B cell (primary cell): ENCODE measurements at regions not wholly inside any gene's neighbourhood (a gene's known extent, or its start where the extent isn't known, plus 50 kb on each side); places are given as distances from the start of the nearest gene placed in this dataset.

Experiments used
- ATAC-seq: fragments of 200-7000 bp; cut with Tn5 transposase; one replicate; pipeline ENCODE4 v1.10.0; 2021; ENCODE audit warnings: low read depth, mild to moderate bottlenecking, moderate number of reproducible peaks, moderate library complexity
- CTCF ChIA-PET: fragments of 350-600 bp; sonication (Branson Sonifier 250); formaldehyde crosslinking; loops from one replicate; lab custom pipeline; 2021; ENCODE audit warnings: antibody characterized with exemption, inconsistent platforms; lab: Charles Lee
- POLR2A ChIA-PET: fragments of 350-600 bp; sonication (Branson Sonifier 250); formaldehyde crosslinking; loops from one replicate; lab custom pipeline; 2021; ENCODE audit warnings: antibody characterized with exemption; lab: Charles Lee
- DNase-seq: peaks from one replicate; pipeline ENCODE4 v3.0.0; 2013
- H2AFZ ChIP-seq: 2 replicates; pipeline ENCODE4 v1.6.1; 2012; ENCODE audit warnings: mild to moderate bottlenecking, low read depth, low read length; ENCODE audit not compliant: insufficient read depth, poor library complexity, severe bottlenecking
- H3K27ac ChIP-seq, 2 donors: 1 replicate in 1 of 2; 2 replicates in 1 of 2; pipeline ENCODE4 v1.5.1; 2012 to 2013; ENCODE audit warnings: low read length in 2 of 2, mild to moderate bottlenecking in 2 of 2, moderate library complexity in 1 of 2
- H3K27me3 ChIP-seq, 4 experiments: fragments of 200-600 bp in 1 of 4; sonication (generic) in 1 of 4; replicated peaks in 1 of 4; 1 replicate in 2 of 4; 2 replicates in 2 of 4; pipeline versions ENCODE4 v1.6.1 to v1.7.0; 2013 to 2016; ENCODE audit warnings: low read length in 3 of 4, mild to moderate bottlenecking in 2 of 4, mixed read lengths in 1 of 4, moderate library complexity in 1 of 4; ENCODE audit not compliant: insufficient read depth in 4 of 4, control insufficient read depth in 3 of 4; ENCODE audit errors: control extremely low read depth in 1 of 4
- H3K36me3 ChIP-seq, 2 experiments: replicated peaks in 1 of 2; 1 replicate in 1 of 2; 2 replicates in 1 of 2; pipeline versions ENCODE4 v1.6.1 to v1.7.1; 2013; ENCODE audit warnings: low read length in 1 of 2; ENCODE audit not compliant: insufficient read depth in 2 of 2, control insufficient read depth in 1 of 2; ENCODE audit errors: control extremely low read depth in 1 of 2, extremely low read depth in 1 of 2
- H3K4me1 ChIP-seq, 2 donors: fragments of 200-600 bp in 1 of 2; sonication (generic) in 1 of 2; 1 replicate in 1 of 2; 2 replicates in 1 of 2; pipeline versions ENCODE4 v1.5.1 to v1.6.1; 2013 to 2017; ENCODE audit warnings: low read length in 2 of 2; ENCODE audit not compliant: control insufficient read depth in 2 of 2, insufficient read depth in 2 of 2
- H3K4me2 ChIP-seq: replicated peaks from 2 replicates; pipeline ENCODE3; 2012; ENCODE audit warnings: mild to moderate bottlenecking, low read depth, low read length; ENCODE audit not compliant: poor library complexity, severe bottlenecking
- H3K4me3 ChIP-seq, 5 experiments: fragments of 200-600 bp in 1 of 5; sonication (generic) in 1 of 5; 1 replicate in 3 of 5; 2 replicates in 2 of 5; pipeline versions ENCODE4 v1.5.1 to v1.7.0; 2011 to 2016; ENCODE audit warnings: low read length in 4 of 5, mild to moderate bottlenecking in 4 of 5, low read depth in 2 of 5, control low read depth in 1 of 5, moderate library complexity in 1 of 5; ENCODE audit not compliant: insufficient read depth in 1 of 5; ENCODE audit errors: control extremely low read depth in 1 of 5, extremely low read depth in 1 of 5
- H3K79me2 ChIP-seq: fragments of 200-600 bp; sonication (generic); one replicate; pipeline ENCODE4 v1.6.0; 2016; ENCODE audit warnings: low read length; ENCODE audit not compliant: control insufficient read depth, insufficient read depth
- H3K9ac ChIP-seq: fragments of 200-600 bp; sonication (generic); 2 replicates; pipeline ENCODE4 v1.6.1; 2017; ENCODE audit warnings: mild to moderate bottlenecking, low read length, moderate library complexity
- H3K9me3 ChIP-seq, 3 donors: one replicate each; pipeline versions ENCODE4 v1.6.1 to v1.7.1; 2013; ENCODE audit warnings: low read length in 2 of 3; ENCODE audit not compliant: control insufficient read depth in 2 of 3, insufficient read depth in 1 of 3; ENCODE audit errors: control extremely low read depth in 1 of 3
- H4K20me1 ChIP-seq: 2 replicates; pipeline ENCODE4 v1.6.0; 2012; ENCODE audit warnings: mild to moderate bottlenecking, low read length; ENCODE audit not compliant: insufficient read depth, control insufficient read depth, poor library complexity, severe bottlenecking
- H3K27ac Mint-ChIP-seq: one replicate; pipeline ENCODE4 v1.8.0; 2021; ENCODE audit warnings: mixed read lengths
- H3K27me3 Mint-ChIP-seq: one replicate; pipeline ENCODE4 v1.8.0; 2021; ENCODE audit warnings: mixed read lengths
- H3K4me1 Mint-ChIP-seq: one replicate; pipeline ENCODE4 v1.8.0; 2021; ENCODE audit warnings: mixed read lengths
- H3K4me3 Mint-ChIP-seq: one replicate; pipeline ENCODE4 v1.8.0; 2021; ENCODE audit warnings: mixed read lengths
- H3K9me3 Mint-ChIP-seq: one replicate; pipeline ENCODE4 v1.8.0; 2022; ENCODE audit warnings: mixed read lengths; ENCODE audit not compliant: insufficient read depth
- EZH2 ChIP-seq: IDR thresholded peaks from 2 replicates; pipeline ENCODE4 v1.6.1; 2012; ENCODE audit warnings: borderline replicate concordance, low read depth, mild to moderate bottlenecking, moderate library complexity, low read length; ENCODE audit not compliant: insufficient read depth, poor library complexity, severe bottlenecking
- WGBS: methylation state at CpG from one replicate; pipeline ENCODE4 v1.1.5; 2013; ENCODE audit warnings: missing lambda C conversion rate; ENCODE audit not compliant: insufficient coverage; 5-methylcytosine and 5-hydroxymethylcytosine counted together
- intact Hi-C: fragments of 100-400 bp; cut with micrococcal nuclease; formaldehyde crosslinking; loops from one replicate; pipeline ENCODE4 v1.10.0; 2022
- TF ChIP-seq, protein P1 (sequence below): fragments of 200-600 bp; IDR thresholded peaks from one replicate; pipeline ENCODE4 v1.8.0; 2022; ENCODE audit warnings: antibody characterized with exemption, mild to moderate bottlenecking

DNA sequence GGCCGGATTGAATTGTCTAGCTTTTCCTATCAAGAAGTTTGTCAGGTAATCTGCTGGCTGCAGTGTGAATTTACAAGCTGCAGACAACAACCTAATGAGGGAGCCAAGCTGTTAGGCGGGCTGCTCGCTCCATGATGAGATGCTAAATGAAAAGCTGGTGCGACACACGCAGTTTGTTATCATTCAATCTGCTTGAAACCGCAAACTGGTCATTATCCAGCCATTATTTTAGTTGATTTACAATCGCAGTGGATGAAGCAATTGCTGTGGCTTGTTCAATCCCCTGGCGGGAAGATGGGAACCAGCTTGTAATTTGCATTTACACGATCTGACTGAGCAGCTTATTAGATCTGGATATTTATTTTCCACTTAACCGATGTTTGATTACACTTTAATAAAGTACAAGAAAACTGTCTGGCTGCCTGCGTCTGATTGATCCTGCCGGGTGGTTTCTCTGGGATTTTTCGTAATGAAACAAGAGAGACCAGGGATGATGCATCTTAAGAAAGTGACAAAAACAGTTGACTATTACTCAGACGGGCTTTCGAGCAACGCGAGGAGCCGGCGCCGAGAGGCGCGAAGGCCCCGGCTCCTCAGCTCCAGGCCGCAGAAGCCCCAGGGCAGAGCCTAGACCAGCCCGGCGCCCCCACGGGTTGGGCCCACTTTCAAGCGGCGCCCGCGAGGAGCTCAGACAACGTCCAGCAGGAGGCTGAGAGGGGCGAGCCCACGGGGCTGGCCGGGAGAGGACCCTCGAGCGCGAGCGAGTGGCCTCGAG is 118.0 kb upstream of the BARHL2 start:
- H3K4me2 ChIP-seq = peak overlapping the region; percentile 79
- H3K4me1 ChIP-seq = peaks cover 20 to 33% of the 10 kb centered on the region in 2 donors
- Mint-ChIP-seq H3K4me1 (peaks cover 26% of the 10 kb centered on the region), H3K9me3 (no peaks in the 10 kb centered on the region), H3K4me3 (peak overlapping the region; percentile 49), H3K27ac (no peak overlapping the region), H3K27me3 (peaks cover 80% of the 10 kb centered on the region)
- POLR2A ChIA-PET = interaction anchor here (0.5 kb wide), 1 partner anchor 18 kb away, joined by 5 read pairs; no protein-coding TSS in a partner anchor
- peak; percentile 46 for DNase-seq
- ATAC-seq = no peak
- no peaks in the 10 kb centered on the region for H4K20me1 ChIP-seq
- no peaks in the 10 kb centered on the region for H3K36me3 ChIP-seq
- H3K79me2 ChIP-seq = no peaks in the 10 kb centered on the region
- intact Hi-C loops = no loop called here
- CTCF ChIA-PET = interaction anchor here (0.9 kb wide), 1 partner anchor 16 kb away, joined by 3 read pairs; no protein-coding TSS in a partner anchor
- H3K9me3 ChIP-seq = peaks cover 0 to 20% (median 0%) of the 10 kb centered on the region in 3 donors
- TF ChIP-seq, protein P1, sequence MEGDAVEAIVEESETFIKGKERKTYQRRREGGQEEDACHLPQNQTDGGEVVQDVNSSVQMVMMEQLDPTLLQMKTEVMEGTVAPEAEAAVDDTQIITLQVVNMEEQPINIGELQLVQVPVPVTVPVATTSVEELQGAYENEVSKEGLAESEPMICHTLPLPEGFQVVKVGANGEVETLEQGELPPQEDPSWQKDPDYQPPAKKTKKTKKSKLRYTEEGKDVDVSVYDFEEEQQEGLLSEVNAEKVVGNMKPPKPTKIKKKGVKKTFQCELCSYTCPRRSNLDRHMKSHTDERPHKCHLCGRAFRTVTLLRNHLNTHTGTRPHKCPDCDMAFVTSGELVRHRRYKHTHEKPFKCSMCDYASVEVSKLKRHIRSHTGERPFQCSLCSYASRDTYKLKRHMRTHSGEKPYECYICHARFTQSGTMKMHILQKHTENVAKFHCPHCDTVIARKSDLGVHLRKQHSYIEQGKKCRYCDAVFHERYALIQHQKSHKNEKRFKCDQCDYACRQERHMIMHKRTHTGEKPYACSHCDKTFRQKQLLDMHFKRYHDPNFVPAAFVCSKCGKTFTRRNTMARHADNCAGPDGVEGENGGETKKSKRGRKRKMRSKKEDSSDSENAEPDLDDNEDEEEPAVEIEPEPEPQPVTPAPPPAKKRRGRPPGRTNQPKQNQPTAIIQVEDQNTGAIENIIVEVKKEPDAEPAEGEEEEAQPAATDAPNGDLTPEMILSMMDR = no peak
- peak; percentile 71 for TF ChIP-seq EZH2
- H3K9ac ChIP-seq = peak overlapping the region; percentile 47
- H2AFZ ChIP-seq = peak overlapping the region; percentile 70
- peaks cover 9 to 84% (median 70%) of the 10 kb centered on the region in 4 experiments for H3K27me3 ChIP-seq
- H3K27ac ChIP-seq = no peak overlapping the region
- peak overlapping the region in 1 of 5 experiments; percentile 51 for H3K4me3 ChIP-seq
- 17% methylated on average over 33 of the region's 40 CpGs for WGBS

DNA sequence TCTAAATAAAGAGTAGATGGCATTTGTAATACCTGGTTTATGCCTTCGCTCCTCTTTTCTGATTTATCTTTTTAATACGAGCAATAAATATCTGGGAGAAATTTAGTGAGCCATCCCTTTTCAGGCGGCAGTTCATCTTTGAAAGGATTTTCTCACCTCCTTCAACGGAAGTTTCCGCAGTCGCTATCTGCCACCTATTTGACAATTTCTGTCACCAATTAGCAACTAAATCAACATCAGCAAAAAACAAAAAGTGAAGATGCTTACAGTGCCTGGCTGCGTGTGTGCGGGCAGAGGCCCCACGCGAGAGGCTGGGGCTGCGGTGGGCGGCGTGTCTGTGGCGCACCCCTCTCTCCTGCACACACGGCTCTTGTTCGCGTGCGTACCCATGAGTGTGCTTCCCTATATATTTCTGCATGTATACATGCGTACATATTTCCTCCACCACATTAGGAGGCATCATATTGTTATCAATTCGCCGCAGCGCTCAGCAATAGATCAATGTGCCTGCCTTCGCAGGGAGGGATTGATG is 117.3 kb upstream of the BARHL2 start:
- peaks cover 79% of the 10 kb centered on the region for H3K27me3 Mint-ChIP-seq
- CTCF ChIA-PET = interaction anchor here (0.9 kb wide), 1 partner anchor 16 kb away, joined by 3 read pairs; no protein-coding TSS in a partner anchor
- peak overlapping the region; percentile 49 for H3K4me3 Mint-ChIP-seq
- Histone ChIP-seq H3K79me2 (no peaks in the 10 kb centered on the region), H3K4me1 (peaks cover 20 to 33% of the 10 kb centered on the region in 2 donors), H3K9me3 (peaks cover 0 to 20% (median 0%) of the 10 kb centered on the region in 3 donors), H4K20me1 (no peaks in the 10 kb centered on the region), H3K27me3 (peaks cover 9 to 81% (median 70%) of the 10 kb centered on the region in 4 experiments), H2AFZ (no peak overlapping the region), H3K27ac (no peak overlapping the region), H3K36me3 (no peaks in the 10 kb centered on the region), H3K9ac (no peak overlapping the region), H3K4me3 (no peak overlapping the region), H3K4me2 (peak overlapping the region; percentile 79)
- no peaks in the 10 kb centered on the region for H3K9me3 Mint-ChIP-seq
- ATAC-seq (no peak), DNase-seq (no peak)
- H3K4me1 Mint-ChIP-seq = peaks cover 25% of the 10 kb centered on the region
- no peak overlapping the region for H3K27ac Mint-ChIP-seq
- TF ChIP-seq, protein P1 = no peak
- TF ChIP-seq EZH2 = no peak
- POLR2A ChIA-PET = no interaction called here
- WGBS = 22% methylated on average over 21 of the region's 23 CpGs
- intact Hi-C loops = no loop called here
